Gastrocnemius medialis (tissue), 4 donors: ENCODE measurements at regions not wholly inside any gene's neighbourhood (a gene's known extent, or its start where the extent isn't known, plus 50 kb on each side); places are given as distances from the start of the nearest gene placed in this dataset.

ENCODE experiments used
- ATAC-seq, 2 donors: fragments of 150-250 bp; one replicate each; pipeline ENCODE4 v1.9.1; 2016
- DNase-seq, 2 donors: peaks; one replicate each; pipeline ENCODE4 v3.0.0-alpha.2; 2019
- H3K27ac ChIP-seq, 4 donors: fragments of 200-600 bp; sonication (generic); 1 replicate in 1 of 4; 2 replicates in 3 of 4; pipeline ENCODE4 v1.5.1; 2016 to 2018; ENCODE audit warnings: mild to moderate bottlenecking in 2 of 4, moderate library complexity in 1 of 4
- H3K27me3 ChIP-seq, 3 donors: fragments of 200-600 bp; sonication (generic) in 2 of 3; 1 replicate in 1 of 3; 2 replicates in 2 of 3; pipeline versions ENCODE4 v1.5.1 to v1.6.0; 2016 to 2019; ENCODE audit warnings: mild to moderate bottlenecking in 1 of 3, moderate library complexity in 1 of 3
- H3K36me3 ChIP-seq, 2 donors: fragments of 200-600 bp; sonication (generic) in 1 of 2; one replicate each; pipeline ENCODE4 v1.5.1; 2017 to 2018
- H3K4me1 ChIP-seq, 2 donors: fragments of 200-600 bp; sonication (generic) in 1 of 2; one replicate each; pipeline ENCODE4 v1.5.1; 2016 to 2017; ENCODE audit warnings: mild to moderate bottlenecking in 2 of 2
- H3K4me3 ChIP-seq, 4 donors: fragments of 200-600 bp; sonication (generic) in 3 of 4; 1 replicate in 1 of 4; 2 replicates in 3 of 4; pipeline ENCODE4 v1.5.1; 2016 to 2019; ENCODE audit warnings: mild to moderate bottlenecking in 2 of 4
- H3K9me3 ChIP-seq, 3 donors: fragments of 200-600 bp; sonication (generic) in 2 of 3; 1 replicate in 1 of 3; 2 replicates in 2 of 3; pipeline ENCODE4 v1.5.1; 2016 to 2019
- CTCF ChIP-seq, 5 experiments: fragments of 450-650 bp in 3 of 5; fragments of 200-600 bp in 2 of 5; sonication (generic) in 2 of 5; IDR thresholded peaks in 4 of 5; conservative IDR thresholded peaks in 1 of 5; 1 replicate in 4 of 5; 2 replicates in 1 of 5; pipeline ENCODE4 v1.5.1; 2016 to 2019; ENCODE audit warnings: antibody characterized with exemption in 5 of 5, mild to moderate bottlenecking in 3 of 5, moderate library complexity in 3 of 5
- POLR2A ChIP-seq, 2 donors: fragments of 450-650 bp; IDR thresholded peaks; one replicate each; pipeline ENCODE4 v1.6.1; 2017; ENCODE audit warnings: antibody characterized with exemption in 2 of 2, mild to moderate bottlenecking in 2 of 2, moderate library complexity in 2 of 2
- in situ Hi-C, 4 donors: fragments of 200-750 bp; cut with MboI; loops; one replicate each; pipeline versions ENCODE4 v1.15.0 to v1.8.0; 2017; ENCODE audit warnings: low sequenced_read_pairs in 4 of 4
- intact Hi-C: fragments of 100-400 bp; cut with DNase I; formaldehyde crosslinking; loops from one replicate; pipeline ENCODE4 v1.15.1; 2023; ENCODE audit warnings: low total_unique reads

GRCh38 chr20:24106150-24106800 lies 117.7 kb upstream of the GGTLC1 start:
- no peak for TF ChIP-seq CTCF (IDR thresholded peaks at IDR 0.05 in 4 of 5, conservative IDR thresholded peaks at IDR 0.05 in 1 of 5)
- no peak for TF ChIP-seq POLR2A (IDR thresholded peaks at IDR 0.05)
- Histone ChIP-seq H3K27ac (no peak overlapping the region), H3K36me3 (no peaks in the 10 kb centered on the region), H3K4me3 (no peak overlapping the region), H3K9me3 (no peaks in the 10 kb centered on the region), H3K27me3 (no peaks in the 10 kb centered on the region), H3K4me1 (no peaks in the 10 kb centered on the region)
- ATAC-seq (no peak), DNase-seq (no peak)
- in situ Hi-C loops (no loop called here), intact Hi-C loops (no loop called here)

- DNase-seq (no peak), ATAC-seq (no peak)
- Histone ChIP-seq H3K27me3 (no peaks in the 10 kb centered on the region), H3K9me3 (no peaks in the 10 kb centered on the region), H3K4me1 (no peaks in the 10 kb centered on the region), H3K36me3 (no peaks in the 10 kb centered on the region), H3K4me3 (no peak overlapping the region), H3K27ac (no peak overlapping the region)
- intact Hi-C loops (no loop called here), in situ Hi-C loops (no loop called here)
- TF ChIP-seq CTCF (IDR thresholded peaks at IDR 0.05 in 4 of 5, conservative IDR thresholded peaks at IDR 0.05 in 1 of 5) (no peak), POLR2A (IDR thresholded peaks at IDR 0.05) (no peak)
Observed at GRCh38 chr20:24102749-24103333, 114.3 kb upstream of the GGTLC1 start.

GRCh38 chr20:24102290-24102689 lies 113.7 kb upstream of the GGTLC1 start:
- no peak for ATAC-seq
- Histone ChIP-seq H3K27ac (no peak overlapping the region), H3K4me3 (no peak overlapping the region), H3K9me3 (no peaks in the 10 kb centered on the region), H3K36me3 (no peaks in the 10 kb centered on the region), H3K27me3 (no peaks in the 10 kb centered on the region), H3K4me1 (no peaks in the 10 kb centered on the region)
- DNase-seq, result no peak
- in situ Hi-C loops, result no loop called here
- TF ChIP-seq CTCF (IDR thresholded peaks at IDR 0.05 in 4 of 5, conservative IDR thresholded peaks at IDR 0.05 in 1 of 5) (no peak), POLR2A (IDR thresholded peaks at IDR 0.05) (no peak)
- intact Hi-C loops, result no loop called here

GRCh38 chr20:24100370-24101011 lies 111.9 kb upstream of the GGTLC1 start:
- no peak overlapping the region for H3K4me3 ChIP-seq
- H3K27me3 ChIP-seq, result no peaks in the 10 kb centered on the region
- TF ChIP-seq POLR2A (IDR thresholded peaks at IDR 0.05), result no peak
- TF ChIP-seq CTCF (IDR thresholded peaks at IDR 0.05 in 4 of 5, conservative IDR thresholded peaks at IDR 0.05 in 1 of 5), result peak in 3 of 5 experiments; percentile 15 to 55 (median 47)
- DNase-seq (no peak), ATAC-seq (no peak)
- H3K36me3 ChIP-seq, result no peaks in the 10 kb centered on the region
- no peaks in the 10 kb centered on the region for H3K4me1 ChIP-seq
- in situ Hi-C loops, result no loop called here
- H3K27ac ChIP-seq, result no peak overlapping the region
- intact Hi-C loops, result no loop called here
- no peaks in the 10 kb centered on the region for H3K9me3 ChIP-seq
